HG03439 (cell line): ENCODE measurements at regions not wholly inside any gene's neighbourhood (a gene's known extent, or its start where the extent isn't known, plus 50 kb on each side); places are given as distances from the start of the nearest gene placed in this dataset.
"Not testable (repeated sequence)": the region's sequence is repeated elsewhere in the genome, so short reads cannot be mapped to it uniquely, and the experiment has no call there.

Source experiments
- ATAC-seq: cut with Tn5 transposase; IDR thresholded peaks from one replicate; pipeline ENCODE4 v1.9.1; 2021; ENCODE audit warnings: mild to moderate bottlenecking, moderate library complexity; ENCODE audit not compliant: unreplicated experiment

- ATAC-seq, result no peak
These were observed 365.3 kb upstream of the ZNF32 start for GRCh38 chr10:44013981-44014380.

- ATAC-seq, result no peak
These were observed 364.2 kb upstream of the ZNF32 start for GRCh38 chr10:44012921-44013320.

- ATAC-seq, result no peak
These were observed 362.9 kb upstream of the ZNF32 start for GRCh38 chr10:44011603-44011981.

GRCh38 chr10:44010873-44011602 lies 362.4 kb upstream of the ZNF32 start:
- peak; percentile 94 for ATAC-seq

GRCh38 chr10:44009891-44010632 lies 361.4 kb upstream of the ZNF32 start:
- ATAC-seq, result no peak

GRCh38 chr10:44008917-44009709 lies 360.4 kb upstream of the ZNF32 start:
- no peak for ATAC-seq

GRCh38 chr10:44008270-44008916 lies 359.7 kb upstream of the ZNF32 start:
- ATAC-seq, result peak; percentile 55

- ATAC-seq, result no peak
These were observed 358.1 kb upstream of the ZNF32 start for GRCh38 chr10:44006771-44007170.

- ATAC-seq, result no peak
These were observed 357.1 kb upstream of the ZNF32 start for GRCh38 chr10:44005788-44006099.

- ATAC-seq, result no peak
These were observed 356.5 kb upstream of the ZNF32 start for GRCh38 chr10:44004913-44005787.

- no peak for ATAC-seq
These were observed 349.5 kb upstream of the ZNF32 start for GRCh38 chr10:43998021-43998809.

- ATAC-seq, result no peak
These were observed 348.6 kb upstream of the ZNF32 start for GRCh38 chr10:43997330-43997729.

GRCh38 chr10:43994539-43994938 lies 345.9 kb upstream of the ZNF32 start:
- no peak for ATAC-seq

GRCh38 chr10:43992816-43993215 lies 344.1 kb upstream of the ZNF32 start:
- ATAC-seq, result not testable (repeated sequence)

GRCh38 chr10:43986374-43986773 lies 337.7 kb upstream of the ZNF32 start:
- ATAC-seq, result no peak

- ATAC-seq, result no peak
These were observed 337.3 kb upstream of the ZNF32 start for GRCh38 chr10:43985941-43986340.

- no peak for ATAC-seq
These were observed 335.2 kb upstream of the ZNF32 start for GRCh38 chr10:43983856-43984271.

GRCh38 chr10:43983405-43983804 lies 334.7 kb upstream of the ZNF32 start:
- no peak for ATAC-seq

GRCh38 chr10:43982250-43982649 lies 333.6 kb upstream of the ZNF32 start:
- ATAC-seq, result no peak

GRCh38 chr10:43981696-43982095 lies 333.0 kb upstream of the ZNF32 start:
- no peak for ATAC-seq
